Activated naive CD4-positive, alpha-beta T cell treated with anti-CD3 and anti-CD28 coated beads, Interleukin-2, amount 10 ng/mL, durations not matched to agents 7 days and 5 days (primary cell): ENCODE measurements at regions not wholly inside any gene's neighbourhood (a gene's known extent, or its start where the extent isn't known, plus 50 kb on each side); places are given as distances from the start of the nearest gene placed in this dataset.
"Not testable (repeated sequence)": the region's sequence is repeated elsewhere in the genome, so short reads cannot be mapped to it uniquely, and the experiment has no call there.

ENCODE experiments used
- CTCF ChIA-PET: fragments of 350-600 bp; sonication (Branson Sonifier 250); formaldehyde crosslinking; loops from one replicate; lab custom pipeline; 2021; ENCODE audit warnings: antibody characterized with exemption; lab: Charles Lee
- DNase-seq: peaks from one replicate; pipeline ENCODE4 v3.0.0-alpha.2; 2020
- H3K27ac Mint-ChIP-seq: one replicate; pipeline ENCODE4 v1.8.0; 2021; ENCODE audit warnings: mild to moderate bottlenecking, moderate library complexity, mixed read lengths
- H3K27me3 Mint-ChIP-seq: one replicate; pipeline ENCODE4 v1.8.0; 2021; ENCODE audit warnings: mild to moderate bottlenecking, mixed read lengths
- H3K36me3 Mint-ChIP-seq: one replicate; pipeline ENCODE4 v1.8.0; 2021; ENCODE audit warnings: mixed read lengths
- H3K4me1 Mint-ChIP-seq: one replicate; pipeline ENCODE4 v1.8.0; 2021; ENCODE audit warnings: mixed read lengths
- H3K4me3 Mint-ChIP-seq: one replicate; pipeline ENCODE4 v1.8.0; 2021; ENCODE audit warnings: mild to moderate bottlenecking, moderate library complexity, mixed read lengths
- H3K9me3 Mint-ChIP-seq: one replicate; pipeline ENCODE4 v1.8.0; 2021; ENCODE audit warnings: mixed read lengths

- no peak for DNase-seq
- Mint-ChIP-seq H3K9me3 (peaks cover 2% of the 10 kb centered on the region), H3K27ac (no peak overlapping the region), H3K27me3 (no peaks in the 10 kb centered on the region), H3K36me3 (no peaks in the 10 kb centered on the region), H3K4me3 (no peak overlapping the region), H3K4me1 (no peaks in the 10 kb centered on the region)
- CTCF ChIA-PET = no interaction called here
Observed at GRCh38 chr6:120498711-120499110, 835.6 kb downstream of the TBC1D32 start.

DNA sequence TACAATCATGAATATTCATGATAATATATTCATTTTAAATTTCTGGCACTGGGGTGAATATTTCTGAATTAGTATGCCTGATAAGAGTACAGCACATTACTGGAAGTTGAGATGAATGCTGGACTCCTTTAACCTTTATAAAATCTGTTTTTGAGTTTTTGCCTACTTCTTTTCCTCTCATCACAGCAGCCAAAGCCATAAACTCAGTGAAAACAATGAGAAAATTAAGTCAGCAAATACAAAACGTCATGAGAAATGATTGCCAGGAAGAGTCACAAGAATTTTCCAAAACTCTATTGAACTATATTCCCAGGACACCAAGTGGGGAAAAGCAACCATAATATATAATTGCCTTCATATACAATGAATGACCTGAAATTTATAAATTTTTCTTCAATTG lies 837.6 kb downstream of the TBC1D32 start:
- Mint-ChIP-seq H3K36me3 (no peaks in the 10 kb centered on the region), H3K27me3 (no peaks in the 10 kb centered on the region), H3K9me3 (peaks cover 2% of the 10 kb centered on the region), H3K4me1 (no peaks in the 10 kb centered on the region), H3K27ac (no peak overlapping the region), H3K4me3 (no peak overlapping the region)
- CTCF ChIA-PET = no interaction called here
- DNase-seq = no peak

- Mint-ChIP-seq H3K4me3 (no peak overlapping the region), H3K27ac (no peak overlapping the region), H3K27me3 (no peaks in the 10 kb centered on the region), H3K4me1 (no peaks in the 10 kb centered on the region), H3K9me3 (no peaks in the 10 kb centered on the region), H3K36me3 (no peaks in the 10 kb centered on the region)
- CTCF ChIA-PET = no interaction called here
- DNase-seq = no peak
Observed at GRCh38 chr6:120493505-120493904, 840.8 kb downstream of the TBC1D32 start.

DNA sequence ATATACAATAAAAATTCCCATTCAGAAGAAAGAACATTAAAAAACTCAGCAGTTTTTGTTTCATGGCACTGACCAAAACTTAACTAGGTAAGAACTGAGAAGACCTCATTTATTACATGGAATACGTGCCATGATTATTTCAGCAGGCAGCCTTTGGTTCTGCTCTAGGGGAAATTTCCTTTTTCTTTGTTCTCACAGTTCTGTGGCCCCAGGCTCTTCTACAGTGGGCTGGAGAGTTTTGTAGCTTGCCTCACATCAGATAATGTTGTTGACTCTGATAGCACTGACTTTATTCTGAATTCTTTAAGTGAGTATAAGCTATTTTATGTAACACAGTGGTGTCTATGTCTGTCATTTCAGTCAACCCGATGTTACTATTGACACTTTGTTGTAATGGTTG lies 844.3 kb downstream of the TBC1D32 start:
- Mint-ChIP-seq H3K27me3 (no peaks in the 10 kb centered on the region), H3K27ac (no peak overlapping the region), H3K9me3 (no peaks in the 10 kb centered on the region), H3K4me3 (no peak overlapping the region), H3K36me3 (no peaks in the 10 kb centered on the region), H3K4me1 (no peaks in the 10 kb centered on the region)
- DNase-seq = no peak
- CTCF ChIA-PET = no interaction called here

GRCh38 chr6:120484146-120484545 lies 850.1 kb downstream of the TBC1D32 start:
- no peaks in the 10 kb centered on the region for H3K36me3 Mint-ChIP-seq
- H3K27ac Mint-ChIP-seq = no peak overlapping the region
- DNase-seq = no peak
- H3K9me3 Mint-ChIP-seq = peaks cover 4% of the 10 kb centered on the region
- H3K4me3 Mint-ChIP-seq = no peak overlapping the region
- CTCF ChIA-PET = no interaction called here
- H3K4me1 Mint-ChIP-seq = no peaks in the 10 kb centered on the region
- no peaks in the 10 kb centered on the region for H3K27me3 Mint-ChIP-seq

- no peak for DNase-seq
- CTCF ChIA-PET = no interaction called here
- Mint-ChIP-seq H3K27ac (no peak overlapping the region), H3K36me3 (no peaks in the 10 kb centered on the region), H3K4me1 (no peaks in the 10 kb centered on the region), H3K27me3 (no peaks in the 10 kb centered on the region), H3K4me3 (no peak overlapping the region), H3K9me3 (peaks cover 11% of the 10 kb centered on the region)
Observed at GRCh38 chr6:120478650-120479049, 855.6 kb downstream of the TBC1D32 start.

- no peaks in the 10 kb centered on the region for H3K27me3 Mint-ChIP-seq
- H3K27ac Mint-ChIP-seq = no peak overlapping the region
- peaks cover 4% of the 10 kb centered on the region for H3K9me3 Mint-ChIP-seq
- no peak overlapping the region for H3K4me3 Mint-ChIP-seq
- no peak for DNase-seq
- CTCF ChIA-PET = no interaction called here
- H3K4me1 Mint-ChIP-seq = no peaks in the 10 kb centered on the region
- H3K36me3 Mint-ChIP-seq = no peaks in the 10 kb centered on the region
Observed at GRCh38 chr6:120473804-120474203, 860.5 kb downstream of the TBC1D32 start.

- H3K27ac Mint-ChIP-seq = no peak overlapping the region
- no peak for DNase-seq
- CTCF ChIA-PET = no interaction called here
- H3K9me3 Mint-ChIP-seq = peaks cover 7% of the 10 kb centered on the region
- H3K4me3 Mint-ChIP-seq = no peak overlapping the region
- no peaks in the 10 kb centered on the region for H3K27me3 Mint-ChIP-seq
- no peaks in the 10 kb centered on the region for H3K4me1 Mint-ChIP-seq
- no peaks in the 10 kb centered on the region for H3K36me3 Mint-ChIP-seq
Observed at GRCh38 chr6:120468486-120468885, 865.8 kb downstream of the TBC1D32 start.

DNA sequence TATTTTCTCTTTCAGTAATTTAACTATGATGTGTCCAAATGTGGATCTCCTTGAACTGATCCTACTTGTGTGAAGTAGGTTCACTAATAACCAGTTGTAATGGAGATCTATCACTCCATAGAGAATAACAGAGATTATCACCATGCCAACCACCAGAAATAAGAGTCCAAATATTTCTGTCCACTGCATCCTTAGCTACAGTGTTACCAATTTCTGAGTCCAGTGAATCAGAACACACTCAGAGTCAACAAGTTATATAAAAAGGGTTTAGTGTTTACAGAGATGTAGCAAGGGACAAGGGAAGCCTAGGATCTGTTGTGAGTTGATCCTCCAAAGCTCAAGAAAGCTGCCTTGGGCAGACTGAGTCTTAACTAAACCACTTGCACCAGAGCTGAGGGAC lies 882.8 kb downstream of the TBC1D32 start:
- no peaks in the 10 kb centered on the region for H3K36me3 Mint-ChIP-seq
- CTCF ChIA-PET = no interaction called here
- H3K4me1 Mint-ChIP-seq = no peaks in the 10 kb centered on the region
- no peaks in the 10 kb centered on the region for H3K27me3 Mint-ChIP-seq
- no peak overlapping the region for H3K4me3 Mint-ChIP-seq
- no peak overlapping the region for H3K27ac Mint-ChIP-seq
- H3K9me3 Mint-ChIP-seq = peaks cover 2% of the 10 kb centered on the region
- no peak for DNase-seq

- DNase-seq = no peak
- Mint-ChIP-seq H3K27me3 (no peaks in the 10 kb centered on the region), H3K4me3 (no peak overlapping the region), H3K9me3 (no peaks in the 10 kb centered on the region), H3K4me1 (no peaks in the 10 kb centered on the region), H3K27ac (no peak overlapping the region), H3K36me3 (no peaks in the 10 kb centered on the region)
- CTCF ChIA-PET = no interaction called here
Observed at GRCh38 chr6:120447605-120448004, 886.7 kb downstream of the TBC1D32 start.

GRCh38 chr6:120432840-120433239 lies 901.4 kb downstream of the TBC1D32 start:
- H3K27me3 Mint-ChIP-seq = not testable (repeated sequence)

GRCh38 chr6:120431841-120432240 lies 902.4 kb downstream of the TBC1D32 start:
- no peak for DNase-seq
- H3K36me3 Mint-ChIP-seq = no peaks in the 10 kb centered on the region
- no peak overlapping the region for H3K4me3 Mint-ChIP-seq
- H3K27me3 Mint-ChIP-seq = no peaks in the 10 kb centered on the region
- H3K27ac Mint-ChIP-seq = no peak overlapping the region
- H3K4me1 Mint-ChIP-seq = no peaks in the 10 kb centered on the region
- peaks cover 15% of the 10 kb centered on the region for H3K9me3 Mint-ChIP-seq
- CTCF ChIA-PET = no interaction called here

More at GRCh38 chr6:120432840-120433239, 901.4 kb downstream of the TBC1D32 start:
- H3K4me3 Mint-ChIP-seq, CTCF ChIA-PET, DNase-seq, H3K36me3 Mint-ChIP-seq, H3K4me1 Mint-ChIP-seq, H3K27ac Mint-ChIP-seq: not testable (repeated sequence)
- H3K9me3 Mint-ChIP-seq = peaks cover 15% of the 10 kb centered on the region

DNA sequence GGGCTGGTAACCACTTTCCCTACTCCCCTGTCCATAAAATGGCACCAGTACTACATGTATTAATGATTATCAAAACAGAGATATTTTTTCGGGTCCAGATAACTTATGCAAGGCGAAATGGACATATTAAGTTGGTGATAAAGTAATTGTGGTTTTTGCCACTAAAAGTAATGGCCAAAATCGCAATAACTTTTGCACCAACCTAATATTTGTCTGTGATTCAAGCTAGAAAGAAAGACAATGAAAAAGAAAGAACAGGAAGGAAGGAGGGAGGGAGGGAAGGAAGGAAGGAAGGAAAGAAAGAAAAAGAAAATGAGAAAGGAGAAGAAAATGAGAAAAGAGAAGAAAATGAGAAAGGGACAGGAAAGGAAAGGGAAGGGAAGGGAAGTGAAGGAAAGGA lies 922.9 kb downstream of the TBC1D32 start:
- Mint-ChIP-seq H3K27me3 (no peaks in the 10 kb centered on the region), H3K9me3 (no peaks in the 10 kb centered on the region), H3K27ac (no peak overlapping the region), H3K36me3 (no peaks in the 10 kb centered on the region), H3K4me3 (no peak overlapping the region), H3K4me1 (no peaks in the 10 kb centered on the region)
- CTCF ChIA-PET = no interaction called here
- no peak for DNase-seq

DNA sequence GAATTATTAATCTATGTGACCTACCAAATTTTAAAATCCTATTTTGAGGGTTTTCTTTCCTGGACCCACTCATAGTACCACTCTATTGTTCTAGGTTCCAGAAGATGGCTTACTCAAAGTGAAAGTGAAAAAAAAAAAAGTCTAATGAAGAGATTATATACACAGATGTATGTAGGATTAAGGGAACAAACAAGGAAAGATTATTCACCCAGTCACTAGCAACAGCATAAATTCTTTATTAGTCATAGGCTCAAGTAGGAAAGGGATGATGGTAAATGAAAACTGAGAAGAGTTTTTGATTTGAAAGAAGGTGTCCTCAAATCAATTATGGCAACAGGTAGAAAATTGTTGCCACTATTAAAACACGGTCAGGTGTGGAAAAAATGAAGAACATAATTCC lies 923.7 kb downstream of the TBC1D32 start:
- no peak overlapping the region for H3K4me3 Mint-ChIP-seq
- no peak for DNase-seq
- no peak overlapping the region for H3K27ac Mint-ChIP-seq
- H3K4me1 Mint-ChIP-seq = no peaks in the 10 kb centered on the region
- no peaks in the 10 kb centered on the region for H3K27me3 Mint-ChIP-seq
- H3K9me3 Mint-ChIP-seq = no peaks in the 10 kb centered on the region
- CTCF ChIA-PET = no interaction called here
- no peaks in the 10 kb centered on the region for H3K36me3 Mint-ChIP-seq

DNA sequence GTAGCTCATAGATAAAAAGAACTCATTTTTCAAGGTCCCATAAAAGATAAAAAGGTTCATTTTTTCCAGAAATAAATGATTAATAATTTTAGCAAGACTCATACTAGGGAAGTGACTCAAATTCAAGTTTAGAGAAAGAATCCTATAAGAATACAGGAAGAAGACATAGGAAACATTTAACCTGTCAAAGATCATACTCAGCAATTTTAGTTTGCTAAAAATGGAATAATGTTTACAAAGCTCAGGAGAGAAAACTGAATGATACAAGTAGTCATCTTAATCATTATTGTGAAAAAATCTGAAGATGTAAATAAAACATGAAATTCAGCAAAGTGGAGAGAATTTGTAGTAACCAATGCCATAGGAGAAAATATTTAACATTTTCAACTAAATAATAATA lies 926.6 kb downstream of the TBC1D32 start:
- no peak for DNase-seq
- no peaks in the 10 kb centered on the region for H3K36me3 Mint-ChIP-seq
- no peak overlapping the region for H3K27ac Mint-ChIP-seq
- CTCF ChIA-PET = no interaction called here
- H3K4me3 Mint-ChIP-seq = no peak overlapping the region
- peaks cover 3% of the 10 kb centered on the region for H3K9me3 Mint-ChIP-seq
- H3K4me1 Mint-ChIP-seq = no peaks in the 10 kb centered on the region
- H3K27me3 Mint-ChIP-seq = no peaks in the 10 kb centered on the region

DNA sequence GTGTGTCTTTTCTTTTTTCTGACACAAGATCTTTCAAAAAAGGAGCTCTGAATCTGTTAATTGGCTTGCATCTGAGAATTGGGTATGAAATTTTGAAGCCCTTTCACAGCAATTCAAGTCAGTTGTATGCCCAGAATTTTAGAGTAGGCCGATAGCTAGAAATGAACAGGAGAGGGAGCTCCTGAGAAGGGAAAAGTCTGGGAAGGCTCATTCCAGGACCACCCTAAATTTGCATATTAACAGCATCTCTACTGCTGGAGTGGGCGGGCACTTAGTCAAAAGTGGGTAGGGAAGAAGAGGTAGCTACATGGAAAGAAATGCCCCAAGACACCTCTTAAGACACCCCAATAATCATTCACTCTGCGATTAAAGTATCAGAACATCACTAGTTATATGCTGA lies 928.3 kb downstream of the TBC1D32 start:
- Mint-ChIP-seq H3K27me3 (no peaks in the 10 kb centered on the region), H3K36me3 (no peaks in the 10 kb centered on the region), H3K27ac (no peak overlapping the region), H3K4me3 (no peak overlapping the region), H3K4me1 (no peaks in the 10 kb centered on the region), H3K9me3 (peaks cover 3% of the 10 kb centered on the region)
- CTCF ChIA-PET = interaction anchor here (0.5 to 0.9 kb wide), 2 partner anchors 45 to 578 kb away, joined by 3 read pairs; no protein-coding TSS in a partner anchor
- no peak for DNase-seq
